Smooth muscle cell of the brain vasculature (primary cell): ENCODE measurements at regions not wholly inside any gene's neighbourhood (a gene's known extent, or its start where the extent isn't known, plus 50 kb on each side); places are given as distances from the start of the nearest gene placed in this dataset.

Experiments used
- DNase-seq: peaks from one replicate; pipeline ENCODE4 v3.0.0-alpha.2; 2012; ENCODE audit warnings: low read depth, low spot score

DNA sequence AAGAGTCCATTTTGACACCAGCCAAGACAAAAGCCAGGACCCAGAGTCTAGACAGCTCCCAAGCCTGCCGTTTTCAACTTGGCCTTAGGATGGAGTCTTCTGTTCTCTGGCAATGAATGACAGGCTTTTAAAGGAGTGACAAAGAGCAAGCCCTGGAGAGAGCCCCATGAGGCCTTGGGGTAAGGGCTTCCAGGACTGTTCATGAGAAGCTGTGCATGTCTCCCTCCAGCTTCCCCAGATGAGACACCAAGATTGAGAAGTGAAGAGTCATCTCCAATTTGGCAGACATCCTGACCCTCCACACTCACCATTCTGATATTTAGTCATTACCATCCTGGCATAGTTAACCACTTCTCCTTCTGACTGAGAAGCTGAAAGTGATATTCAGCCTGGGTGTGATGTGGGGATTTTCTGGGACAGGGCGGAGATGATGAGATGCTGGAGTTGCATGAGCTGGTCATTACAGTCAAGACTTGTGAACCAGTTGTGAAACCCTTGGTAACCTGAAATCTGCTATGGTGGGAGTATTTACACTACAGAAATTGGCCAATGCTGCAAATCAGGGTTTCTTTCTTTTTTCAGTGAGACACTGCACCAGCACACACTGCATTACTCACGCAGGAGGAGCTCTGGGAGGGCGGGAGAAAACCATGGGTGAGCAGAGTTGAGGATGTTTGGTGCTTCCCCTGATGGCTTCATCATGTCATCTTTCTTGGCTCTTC lies 77.8 kb downstream of the VCPKMT start:
- no peak for DNase-seq

DNA sequence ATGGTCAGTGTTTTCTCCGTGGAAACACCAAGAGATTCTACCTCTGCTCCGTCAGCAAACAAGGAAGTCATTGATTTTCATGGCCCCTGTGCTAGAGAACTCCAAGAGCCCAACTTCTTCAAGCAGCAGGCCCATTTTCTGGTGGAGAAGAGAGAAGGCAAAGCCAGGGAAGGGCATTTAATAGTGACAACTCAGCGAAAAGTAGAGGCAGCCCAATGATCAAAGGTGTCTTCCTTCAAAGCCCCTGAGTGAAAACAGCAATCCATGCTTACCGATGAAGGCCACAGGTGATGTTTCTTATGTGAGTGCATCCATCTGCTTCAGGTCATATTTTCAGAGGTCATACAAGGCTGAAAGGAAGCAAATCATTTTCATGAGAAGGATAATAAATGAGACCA lies 77.3 kb downstream of the VCPKMT start:
- no peak for DNase-seq

DNA sequence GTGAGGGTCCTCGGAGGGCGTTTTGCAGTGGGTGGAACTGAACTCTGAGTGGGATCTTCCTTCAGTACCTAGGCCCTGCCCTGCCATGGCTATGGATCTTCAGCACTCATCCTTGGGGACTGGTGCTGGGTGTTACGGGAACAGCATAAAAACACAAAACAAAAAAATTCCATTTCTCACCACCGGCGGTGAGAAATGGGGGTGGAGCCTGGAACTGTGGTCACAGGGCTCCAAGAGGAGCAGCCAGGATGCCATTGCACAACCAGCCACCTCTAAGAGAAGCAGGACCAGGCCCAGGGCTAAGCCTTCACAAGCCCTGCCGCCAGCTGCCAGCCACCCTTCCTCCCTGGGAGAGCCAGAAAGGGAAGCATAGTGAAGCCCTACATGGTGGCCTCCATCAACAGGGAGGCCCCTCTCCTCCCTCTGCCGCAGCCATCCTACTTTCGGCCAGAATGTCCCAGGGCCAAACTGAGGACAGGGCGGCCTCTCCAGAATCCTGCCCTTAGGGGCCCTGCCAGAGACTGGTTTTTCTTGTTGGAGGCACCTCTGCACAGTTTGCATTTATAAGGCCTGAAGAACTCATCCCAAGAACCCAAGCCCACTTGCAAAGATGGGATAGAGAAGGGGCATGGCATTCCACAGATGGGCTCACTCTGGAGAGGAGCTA lies 76.5 kb downstream of the VCPKMT start:
- DNase-seq = no peak

DNA sequence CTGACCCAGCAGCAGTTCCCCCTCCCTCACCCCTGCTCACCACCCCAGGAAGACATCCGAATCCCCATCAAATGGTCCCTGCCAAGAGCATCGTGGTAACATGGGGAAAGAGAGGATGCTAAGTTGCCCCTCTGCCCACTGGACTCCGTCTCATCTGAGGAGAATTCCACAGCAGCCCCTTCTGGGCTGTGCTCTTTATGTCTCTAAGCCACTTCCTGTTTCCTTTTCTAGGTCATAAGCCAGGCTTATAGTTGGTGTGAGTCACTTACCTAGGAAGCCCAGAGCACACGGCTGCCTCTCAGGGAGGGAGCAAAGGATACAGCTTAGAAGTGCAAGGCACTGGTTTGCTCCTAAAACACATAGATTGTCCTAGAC lies 76.0 kb downstream of the VCPKMT start:
- no peak for DNase-seq

DNA sequence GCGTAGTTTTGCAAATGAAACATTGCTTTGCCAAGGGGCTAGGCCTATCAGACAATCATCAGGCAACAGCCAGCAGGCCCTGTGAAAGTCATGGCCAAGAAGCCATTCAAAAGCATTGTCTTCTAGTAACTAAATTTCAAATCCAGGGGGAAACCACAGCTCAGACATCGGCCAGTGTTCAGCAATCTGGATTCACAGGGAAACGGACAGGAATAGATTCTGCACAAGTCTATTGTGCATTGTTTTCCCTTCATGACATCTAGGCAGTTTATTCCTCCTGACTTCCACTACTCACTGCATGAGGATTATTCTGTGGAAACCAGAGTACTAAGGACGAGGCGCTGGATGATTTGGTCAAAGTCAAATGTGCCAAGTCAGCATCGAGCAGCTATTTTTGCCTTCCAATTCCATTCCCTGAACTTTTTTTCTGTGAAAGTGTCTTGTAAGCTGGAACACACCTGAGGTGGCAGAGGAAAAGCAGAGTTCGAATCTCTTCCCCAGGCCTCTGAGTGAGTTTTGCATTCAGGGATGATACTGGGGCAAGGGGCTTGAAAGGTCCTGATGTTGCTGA lies 75.4 kb downstream of the VCPKMT start:
- DNase-seq = no peak

DNA sequence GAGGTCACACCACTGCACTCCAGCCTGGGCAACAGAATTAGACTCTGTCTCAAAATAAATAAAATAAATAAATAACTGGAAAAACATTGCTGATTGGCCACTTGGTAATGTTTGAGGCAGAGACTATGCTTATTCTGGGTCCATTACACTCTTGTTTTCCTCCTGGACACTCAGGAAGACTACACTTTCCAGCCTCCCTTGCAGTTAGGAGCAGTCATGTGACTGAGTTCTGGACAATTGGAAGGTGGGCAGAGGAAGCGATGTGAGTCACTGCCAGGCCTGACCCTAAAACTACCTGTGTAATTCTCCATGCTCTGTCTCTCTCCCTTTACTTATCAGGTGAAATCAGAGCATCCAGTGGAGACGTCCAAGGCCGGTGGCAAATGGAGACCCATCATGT lies 74.4 kb downstream of the VCPKMT start:
- no peak for DNase-seq

DNA sequence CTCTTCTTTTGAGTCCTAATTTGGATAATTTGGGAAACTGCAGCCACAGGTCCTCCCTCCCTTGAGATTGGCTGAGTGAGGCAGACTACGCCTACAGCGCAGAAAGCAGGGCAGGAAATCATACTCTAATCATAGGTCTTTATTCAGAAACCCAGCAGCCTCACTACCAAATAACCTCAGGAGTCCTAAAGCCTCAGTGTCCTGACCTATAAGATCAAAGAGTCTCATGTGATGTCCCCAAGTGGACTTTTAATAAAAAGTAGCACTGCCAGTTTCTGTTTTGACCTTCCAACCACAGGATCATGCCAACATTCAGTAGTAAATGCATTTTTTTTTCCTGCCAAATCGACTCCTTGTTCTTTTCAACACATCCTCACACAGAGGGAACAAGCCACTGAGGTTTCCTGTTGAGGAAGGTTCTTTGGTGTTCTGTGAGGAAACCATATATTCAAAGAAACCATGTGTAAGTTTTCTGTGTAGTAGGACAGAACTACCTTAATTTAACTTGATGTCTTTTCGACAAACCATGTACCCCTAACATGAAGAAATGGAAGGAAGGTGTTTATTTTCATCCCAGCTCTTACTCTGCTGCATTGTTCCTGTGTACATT lies 72.2 kb downstream of the VCPKMT start:
- DNase-seq = no peak

DNA sequence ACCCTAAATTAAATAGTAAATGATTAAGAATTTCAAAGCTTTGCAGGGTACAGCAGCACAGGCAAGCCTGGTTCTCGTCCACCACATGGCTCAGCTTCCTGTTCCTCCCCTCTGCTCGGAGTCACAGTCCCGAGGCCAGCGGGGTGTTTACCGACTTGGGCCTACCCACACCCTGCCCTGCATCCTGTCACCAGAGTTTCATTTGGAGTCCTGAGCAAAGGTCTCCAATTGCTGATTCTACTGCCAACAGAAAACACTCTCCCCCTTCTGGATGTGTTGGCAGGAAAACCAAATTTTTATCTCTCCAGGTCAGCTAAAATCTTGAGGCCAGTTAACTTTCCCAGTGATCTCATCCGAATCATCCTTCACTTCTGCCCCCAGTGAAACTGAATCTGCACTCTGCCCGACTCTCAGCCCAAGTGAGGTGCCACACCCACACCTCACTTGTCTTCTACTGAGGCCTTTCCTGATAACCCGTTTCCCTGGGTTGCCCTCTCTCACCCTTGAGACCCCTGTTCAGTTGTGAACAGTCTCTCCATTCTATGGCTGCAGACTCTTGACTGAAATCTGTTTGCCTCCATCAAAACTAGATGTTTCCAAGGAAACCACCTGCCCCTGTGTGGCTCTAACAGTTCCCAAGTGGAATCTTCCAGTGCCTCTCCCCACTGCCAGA lies 71.2 kb downstream of the VCPKMT start:
- no peak for DNase-seq

DNA sequence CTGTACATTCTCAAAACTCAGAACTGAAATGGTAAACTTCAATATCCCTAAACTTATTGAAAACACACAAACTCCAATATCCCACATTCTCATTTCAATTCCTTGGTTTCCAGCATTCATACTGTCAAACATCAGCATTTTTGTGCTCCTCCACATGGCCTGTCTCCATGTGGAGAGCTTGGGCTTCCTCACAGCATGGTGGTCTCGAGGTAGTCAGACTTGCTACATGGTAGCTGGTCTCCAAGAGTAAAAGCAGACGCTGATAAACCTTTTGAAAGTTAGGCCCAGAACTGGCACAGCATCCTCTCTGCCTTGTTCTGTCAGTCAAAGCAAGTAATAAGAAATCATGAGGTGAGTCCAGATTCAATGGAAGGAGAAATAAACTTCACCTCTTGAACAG lies 70.5 kb downstream of the VCPKMT start:
- no peak for DNase-seq

DNA sequence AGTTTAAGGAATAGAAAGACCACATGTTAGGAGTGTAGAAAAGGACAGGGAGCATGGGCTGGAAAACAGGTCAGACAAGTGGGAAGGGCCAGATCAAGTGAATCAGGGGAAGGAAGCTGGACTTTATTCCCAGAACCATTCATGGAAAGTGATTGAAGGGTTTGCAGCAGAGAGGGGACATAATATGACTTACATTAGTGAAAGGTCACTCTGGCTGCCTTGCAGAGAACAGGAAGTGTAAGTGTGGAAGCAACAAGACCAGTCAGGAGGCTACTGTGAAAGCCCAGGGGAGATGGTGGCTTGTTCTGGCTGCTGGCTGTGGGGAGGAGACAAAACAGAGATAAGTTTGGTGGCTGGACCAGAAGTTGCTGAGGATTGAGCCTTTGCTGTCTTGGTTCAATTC lies 69.1 kb downstream of the VCPKMT start:
- no peak for DNase-seq

DNA sequence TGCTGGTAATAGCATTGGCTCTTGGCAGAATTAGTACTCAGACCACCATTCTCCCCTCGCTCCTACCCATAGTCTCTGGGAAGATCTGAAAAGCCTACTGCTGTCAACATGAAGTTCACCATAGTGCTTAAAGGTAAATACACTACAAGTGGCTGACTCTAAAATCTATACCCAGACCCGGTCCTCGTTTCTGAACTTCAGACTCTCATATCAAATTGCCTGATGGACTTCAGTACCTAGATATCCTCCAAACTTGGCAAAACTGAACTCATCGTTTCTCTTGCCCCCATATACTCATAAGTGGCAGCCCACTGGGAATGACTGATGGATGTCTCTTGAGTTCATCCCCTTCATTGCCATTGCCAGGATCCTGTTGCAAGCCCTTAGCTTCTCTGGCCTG lies 67.3 kb downstream of the VCPKMT start:
- no peak for DNase-seq

DNA sequence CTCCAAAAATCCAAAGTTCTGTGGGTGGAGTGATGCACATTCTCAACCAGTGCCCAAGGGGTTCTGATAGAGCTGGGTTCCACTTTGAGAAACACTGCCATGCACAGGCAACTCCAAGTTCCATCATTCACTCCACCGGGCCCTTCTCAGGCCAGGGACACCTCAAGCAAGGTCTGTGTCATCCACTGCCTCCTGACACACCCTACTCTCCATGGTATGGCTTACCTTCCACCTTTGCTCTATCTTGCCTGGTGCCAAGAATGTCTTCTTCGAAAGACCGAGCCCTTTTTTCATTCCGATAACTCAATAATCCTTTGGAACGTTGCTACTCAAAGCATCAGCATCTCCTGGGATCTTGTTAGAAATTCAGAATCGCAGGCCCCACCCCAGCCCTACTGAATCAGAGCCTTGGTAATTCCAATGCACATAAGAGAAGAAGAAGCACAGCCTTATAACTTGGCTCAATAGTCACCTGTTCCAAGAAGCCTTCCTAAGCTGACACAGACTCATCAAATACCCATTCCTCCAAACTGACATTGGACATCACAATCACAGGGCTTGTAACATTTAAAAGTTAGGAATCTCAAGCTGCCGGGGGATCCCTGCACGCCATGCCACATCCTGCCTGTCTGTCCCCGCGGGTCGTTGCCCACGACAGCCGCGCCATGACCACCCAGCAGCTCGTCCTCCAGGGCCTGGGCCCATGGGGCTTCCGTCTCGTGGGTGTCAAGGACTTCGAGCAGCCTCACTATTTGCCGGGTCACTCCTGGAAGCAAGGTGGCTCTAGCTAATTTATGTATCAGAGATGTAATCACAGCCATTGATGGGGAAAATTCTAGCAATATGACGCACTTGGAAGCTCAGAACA lies 66.4 kb downstream of the VCPKMT start:
- DNase-seq = no peak

DNA sequence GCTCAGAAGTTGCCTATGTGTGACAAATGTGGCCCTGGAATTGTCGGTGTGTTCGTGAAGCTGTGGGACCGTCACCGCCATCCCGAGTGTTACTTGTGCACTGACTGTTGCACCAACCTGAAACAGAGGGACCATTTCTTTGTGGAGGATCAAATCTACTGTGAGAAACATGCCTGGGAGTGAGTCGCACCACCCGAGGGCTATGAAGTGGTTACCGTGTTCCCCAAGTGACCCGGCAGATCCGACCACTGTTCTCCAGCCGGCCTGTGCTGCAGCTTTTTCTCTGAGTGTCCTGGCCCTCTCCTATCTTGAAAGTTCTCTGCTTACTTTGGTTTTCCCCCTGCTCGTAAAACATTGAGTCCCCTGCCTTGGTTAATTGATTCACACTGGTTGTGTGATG lies 65.3 kb downstream of the VCPKMT start:
- DNase-seq = no peak

DNA sequence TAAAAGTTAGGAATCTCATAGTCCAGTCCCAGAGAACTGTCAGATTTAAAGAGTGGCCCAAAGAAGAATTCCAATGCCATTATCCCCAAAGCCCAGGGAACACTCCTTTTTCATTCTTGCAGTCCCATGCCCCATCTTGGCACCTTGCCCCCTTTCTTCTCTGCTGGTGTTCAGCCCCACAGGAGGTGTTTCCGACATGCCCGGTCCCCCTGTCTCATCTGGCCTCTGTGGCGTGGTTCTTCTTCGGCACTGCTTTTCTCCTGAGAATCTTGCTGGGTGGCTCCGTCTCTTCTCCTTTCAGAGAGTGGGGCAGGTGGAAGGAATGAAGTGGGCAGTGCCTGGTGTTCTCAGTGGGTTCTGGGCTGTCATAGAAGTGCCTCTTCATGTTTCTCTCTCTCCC lies 64.7 kb downstream of the VCPKMT start:
- no peak for DNase-seq

DNA sequence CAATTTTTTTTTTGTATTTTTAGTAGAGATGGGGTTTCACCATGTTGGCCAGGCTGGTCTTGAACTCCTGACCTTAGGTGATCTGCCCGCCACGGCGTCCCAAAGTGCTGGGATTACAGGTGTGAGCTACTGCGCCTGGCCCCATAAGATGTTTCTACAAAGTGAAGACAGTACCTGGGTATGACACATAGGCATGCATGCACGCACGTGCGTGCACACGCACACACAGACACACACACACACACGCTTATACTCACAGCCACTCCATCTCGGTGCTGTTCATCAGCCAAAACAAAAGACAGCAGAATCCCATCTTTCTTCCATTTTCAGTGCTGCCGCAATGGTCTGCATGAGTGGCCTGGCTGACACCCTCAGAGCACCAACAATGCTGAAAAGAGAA lies 63.9 kb downstream of the VCPKMT start:
- DNase-seq = no peak

DNA sequence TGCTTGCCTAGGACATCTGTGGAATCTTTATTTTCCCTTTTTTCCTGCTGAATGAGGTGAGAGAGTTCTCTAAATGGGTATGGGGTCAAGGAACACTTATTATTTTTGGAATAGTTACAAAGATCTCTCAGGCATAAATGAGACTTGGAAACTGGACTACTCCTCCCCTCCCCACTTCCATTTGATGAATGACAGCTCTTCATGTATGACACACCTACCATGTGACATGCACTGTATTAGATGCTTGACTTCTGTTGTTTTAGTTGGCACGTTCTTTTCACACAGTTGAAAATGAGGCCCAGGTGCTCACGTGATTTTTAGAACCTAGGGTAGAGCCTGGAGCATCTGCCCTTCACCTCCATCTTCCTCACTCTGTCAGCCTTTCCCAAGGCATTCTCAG lies 62.4 kb downstream of the VCPKMT start:
- no peak for DNase-seq

DNA sequence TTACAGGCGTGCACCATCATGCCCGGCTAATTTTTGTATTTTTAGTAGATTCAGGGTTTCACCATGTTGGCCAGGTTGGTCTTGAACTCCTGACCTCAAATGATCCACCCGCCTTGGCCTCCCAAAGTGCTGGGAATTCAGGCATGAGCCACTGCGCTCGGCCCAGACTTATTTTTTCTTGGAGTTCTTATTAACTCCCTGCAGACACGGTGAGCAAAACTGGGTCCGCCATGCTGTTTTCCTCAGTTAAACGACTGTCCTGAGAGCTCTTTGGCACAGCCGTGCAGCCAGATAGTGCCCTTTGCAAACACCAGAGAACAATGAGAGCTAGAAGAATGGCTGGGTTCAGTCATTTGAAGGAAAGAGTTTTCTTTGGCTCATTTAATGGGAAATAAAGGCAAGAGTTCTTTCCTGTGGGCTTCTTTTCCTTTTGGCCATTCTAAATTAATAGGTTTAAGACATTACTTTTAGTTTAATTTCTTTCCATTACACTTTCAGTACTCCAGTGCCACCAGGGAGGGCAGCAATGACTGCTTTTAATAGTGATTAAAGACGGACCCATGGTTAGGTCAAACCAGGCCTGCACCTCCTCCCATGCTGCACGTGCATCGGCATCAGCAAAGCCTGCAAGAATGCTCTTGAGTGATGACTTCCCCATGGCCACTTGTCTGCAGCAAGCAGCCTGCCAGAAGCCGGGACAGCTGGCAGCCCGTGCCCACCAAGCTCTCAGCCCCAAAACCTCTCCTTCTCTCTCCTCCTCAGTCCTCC lies 60.7 kb downstream of the VCPKMT start:
- DNase-seq = no peak

DNA sequence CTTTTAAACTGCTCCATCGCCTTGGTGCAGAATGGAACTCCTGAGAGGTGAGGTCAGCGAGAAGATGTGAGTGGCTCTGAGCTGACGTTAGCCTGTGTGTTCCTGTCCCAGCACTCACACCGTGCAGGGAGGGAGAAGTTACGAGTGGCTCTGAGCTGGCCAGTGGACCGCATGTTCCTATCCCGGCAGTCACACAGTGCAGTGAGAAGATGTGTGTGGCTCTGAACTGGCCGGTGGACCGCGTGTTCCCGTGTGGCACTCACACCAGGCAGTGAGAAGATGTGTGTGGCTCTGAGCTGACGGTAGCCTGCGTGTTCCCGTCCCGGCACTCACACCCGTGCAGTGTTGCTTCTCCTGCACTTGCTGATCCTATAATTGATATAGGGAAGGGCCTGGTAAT lies 59.9 kb downstream of the VCPKMT start:
- DNase-seq = no peak

DNA sequence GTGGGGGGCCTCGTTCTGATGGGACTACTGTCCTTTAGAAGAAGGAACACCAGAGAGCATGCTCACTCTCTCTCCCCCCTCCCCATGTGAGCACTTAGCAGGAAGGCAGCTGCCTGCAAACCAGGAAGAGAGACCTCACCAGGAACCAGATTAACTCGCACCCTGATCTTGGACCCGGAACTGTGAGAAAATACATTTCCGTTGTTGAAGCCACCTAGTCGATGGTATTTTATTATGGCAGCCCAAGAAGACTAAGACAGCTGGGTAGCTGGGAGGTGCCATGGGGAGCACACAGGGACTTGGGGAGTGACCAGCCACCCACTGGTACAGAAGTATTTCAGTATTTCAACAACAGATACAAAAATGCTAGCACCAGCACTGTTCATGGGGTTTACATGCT lies 59.0 kb downstream of the VCPKMT start:
- no peak for DNase-seq

DNA sequence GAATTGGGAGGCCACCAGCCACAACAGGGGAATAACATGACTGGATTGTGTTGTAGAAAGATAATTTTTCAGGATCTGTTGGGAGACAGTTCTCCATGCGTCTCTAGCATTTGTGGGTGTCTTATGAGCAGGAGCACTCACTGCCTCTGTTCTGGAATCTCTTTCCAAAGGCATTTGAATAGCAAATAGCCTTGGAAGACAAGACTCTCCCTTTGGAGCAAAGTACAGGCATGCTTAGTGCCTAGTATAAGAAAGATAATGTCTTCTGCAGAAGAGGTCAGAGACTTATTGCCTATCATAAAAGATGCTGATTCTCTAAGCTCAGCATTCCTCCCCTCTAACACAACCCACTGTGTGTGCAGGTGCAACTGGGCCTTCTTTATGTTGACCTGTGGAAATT lies 58.3 kb downstream of the VCPKMT start:
- DNase-seq = no peak
